PFSK-1 (cell line): ENCODE measurements at regions not wholly inside any gene's neighbourhood (a gene's known extent, or its start where the extent isn't known, plus 50 kb on each side); places are given as distances from the start of the nearest gene placed in this dataset.

ENCODE experiments used
- FOXP2 ChIP-seq: optimal IDR thresholded peaks from 2 replicates; pipeline ENCODE3; 2011; ENCODE audit warnings: borderline replicate concordance, control low read depth, inconsistent platforms; ENCODE audit not compliant: insufficient read depth; ENCODE audit errors: extremely low read length, extremely low read depth
- POLR2AphosphoS5 ChIP-seq: IDR thresholded peaks from 2 replicates; pipeline ENCODE4 v1.6.1; 2012; ENCODE audit warnings: low read depth, mild to moderate bottlenecking, control low read depth, low read length, moderate library complexity
- TAF1 ChIP-seq: IDR thresholded peaks from 2 replicates; pipeline ENCODE4 v1.6.1; 2012; ENCODE audit warnings: low read length, control low read depth, borderline replicate concordance; ENCODE audit not compliant: insufficient read depth
- TF ChIP-seq, protein P1 (sequence below), 2 experiments: IDR thresholded peaks; 2 replicates each; pipeline versions ENCODE4 v1.6.1 to v1.8.0; 2011 to 2012; ENCODE audit warnings: low read depth in 2 of 2, low read length in 2 of 2, control low read depth in 1 of 2, inconsistent platforms in 1 of 2, mild to moderate bottlenecking in 1 of 2, moderate library complexity in 1 of 2; ENCODE audit not compliant: insufficient read depth in 1 of 2

DNA sequence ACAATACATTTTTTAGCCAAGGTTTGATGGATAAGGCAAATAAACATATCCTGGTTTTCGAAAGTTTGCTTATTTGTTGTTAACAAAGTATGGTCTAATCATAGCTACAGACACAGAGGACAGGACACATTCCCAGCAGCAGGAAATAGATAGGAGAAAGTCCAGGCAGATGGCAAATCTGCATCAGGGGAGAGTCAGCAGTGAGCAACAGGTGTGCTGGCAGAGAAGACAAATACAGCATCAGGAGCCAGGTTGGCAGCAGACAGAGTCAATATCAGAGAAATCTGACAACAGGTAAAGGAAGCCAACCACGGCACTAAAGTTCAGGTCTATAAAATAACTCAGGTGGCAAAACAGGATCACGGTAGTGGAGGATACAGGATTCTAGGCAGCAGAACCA, 210.7 kb upstream of the PTBP2 start:
- TF ChIP-seq POLR2AphosphoS5, result no peak
- TF ChIP-seq, protein P1, sequence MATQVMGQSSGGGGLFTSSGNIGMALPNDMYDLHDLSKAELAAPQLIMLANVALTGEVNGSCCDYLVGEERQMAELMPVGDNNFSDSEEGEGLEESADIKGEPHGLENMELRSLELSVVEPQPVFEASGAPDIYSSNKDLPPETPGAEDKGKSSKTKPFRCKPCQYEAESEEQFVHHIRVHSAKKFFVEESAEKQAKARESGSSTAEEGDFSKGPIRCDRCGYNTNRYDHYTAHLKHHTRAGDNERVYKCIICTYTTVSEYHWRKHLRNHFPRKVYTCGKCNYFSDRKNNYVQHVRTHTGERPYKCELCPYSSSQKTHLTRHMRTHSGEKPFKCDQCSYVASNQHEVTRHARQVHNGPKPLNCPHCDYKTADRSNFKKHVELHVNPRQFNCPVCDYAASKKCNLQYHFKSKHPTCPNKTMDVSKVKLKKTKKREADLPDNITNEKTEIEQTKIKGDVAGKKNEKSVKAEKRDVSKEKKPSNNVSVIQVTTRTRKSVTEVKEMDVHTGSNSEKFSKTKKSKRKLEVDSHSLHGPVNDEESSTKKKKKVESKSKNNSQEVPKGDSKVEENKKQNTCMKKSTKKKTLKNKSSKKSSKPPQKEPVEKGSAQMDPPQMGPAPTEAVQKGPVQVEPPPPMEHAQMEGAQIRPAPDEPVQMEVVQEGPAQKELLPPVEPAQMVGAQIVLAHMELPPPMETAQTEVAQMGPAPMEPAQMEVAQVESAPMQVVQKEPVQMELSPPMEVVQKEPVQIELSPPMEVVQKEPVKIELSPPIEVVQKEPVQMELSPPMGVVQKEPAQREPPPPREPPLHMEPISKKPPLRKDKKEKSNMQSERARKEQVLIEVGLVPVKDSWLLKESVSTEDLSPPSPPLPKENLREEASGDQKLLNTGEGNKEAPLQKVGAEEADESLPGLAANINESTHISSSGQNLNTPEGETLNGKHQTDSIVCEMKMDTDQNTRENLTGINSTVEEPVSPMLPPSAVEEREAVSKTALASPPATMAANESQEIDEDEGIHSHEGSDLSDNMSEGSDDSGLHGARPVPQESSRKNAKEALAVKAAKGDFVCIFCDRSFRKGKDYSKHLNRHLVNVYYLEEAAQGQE (IDR thresholded peaks at IDR 0.05; ENCODE audit: insufficient read depth in 1 of 2, low read depth in 2 of 2, low read length in 2 of 2), result no peak
- no peak for TF ChIP-seq TAF1
- no peak for TF ChIP-seq FOXP2
